RWPE2 (cell line): ENCODE measurements at regions not wholly inside any gene's neighbourhood (a gene's known extent, or its start where the extent isn't known, plus 50 kb on each side); places are given as distances from the start of the nearest gene placed in this dataset.
"Not testable (repeated sequence)": the region's sequence is repeated elsewhere in the genome, so short reads cannot be mapped to it uniquely, and the experiment has no call there.

Experiments
- ATAC-seq: fragments of 200-7000 bp; cut with Tn5 transposase; 3 replicates; pipeline ENCODE4 v1.9.1; 2021; ENCODE audit warnings: low read depth
- DNase-seq: peaks from one replicate; pipeline ENCODE4 v3.0.0-alpha.2; 2020; ENCODE audit warnings: low spot score
- H3K27ac ChIP-seq: fragments of 450-650 bp; 2 replicates; pipeline ENCODE4 v1.5.1; 2017; ENCODE audit warnings: mild to moderate bottlenecking; ENCODE audit not compliant: poor library complexity, severe bottlenecking
- H3K27me3 ChIP-seq: fragments of 250-450 bp; sonication (Bioruptor Pico); 2 replicates; pipeline ENCODE4 v1.5.1; 2021; ENCODE audit warnings: mild to moderate bottlenecking, moderate library complexity; ENCODE audit not compliant: insufficient read depth, poor library complexity, severe bottlenecking
- H3K36me3 ChIP-seq: fragments of 250-450 bp; sonication (Bioruptor Pico); 2 replicates; pipeline ENCODE4 v1.5.1; 2020; ENCODE audit warnings: low read depth, mild to moderate bottlenecking, moderate library complexity
- H3K4me1 ChIP-seq: fragments of 250-450 bp; sonication (Bioruptor Pico); 2 replicates; pipeline ENCODE4 v1.5.1; 2021; ENCODE audit warnings: mild to moderate bottlenecking, moderate library complexity; ENCODE audit not compliant: insufficient read depth, poor library complexity, severe bottlenecking
- H3K4me3 ChIP-seq: fragments of 250-450 bp; sonication (Bioruptor Pico); 2 replicates; pipeline ENCODE4 v1.5.1; 2021; ENCODE audit warnings: mild to moderate bottlenecking, moderate library complexity; ENCODE audit not compliant: severe bottlenecking
- H3K9me3 ChIP-seq: fragments of 250-450 bp; sonication (Bioruptor Pico); 2 replicates; pipeline ENCODE4 v1.5.1; 2021; ENCODE audit warnings: mild to moderate bottlenecking, moderate library complexity; ENCODE audit not compliant: severe bottlenecking
- TF ChIP-seq, protein P1 (sequence below): fragments of 450-650 bp; IDR thresholded peaks from one replicate; pipeline ENCODE4 v1.5.1; 2017; ENCODE audit warnings: mild to moderate bottlenecking, moderate library complexity; ENCODE audit not compliant: poor library complexity, severe bottlenecking

DNA sequence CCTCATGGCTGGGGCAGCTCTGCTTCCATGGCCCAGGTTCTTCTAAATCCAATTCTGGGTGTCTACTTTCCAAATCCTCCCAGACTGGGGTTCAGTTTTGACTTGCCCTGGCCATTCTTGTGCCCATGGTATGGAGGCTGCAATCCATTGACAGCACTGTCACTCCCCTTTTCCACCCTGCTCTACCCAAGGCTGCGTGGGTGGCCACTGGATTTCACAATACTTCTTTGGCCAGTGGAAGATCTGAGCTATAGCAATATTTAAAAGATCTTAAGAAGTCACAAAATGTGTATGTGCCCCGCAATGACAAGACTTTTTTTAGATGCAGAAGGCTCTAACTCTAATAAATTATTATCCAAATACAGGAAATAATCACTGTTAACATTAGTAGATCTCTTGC lies 329.4 kb upstream of the CCL2 start:
- Histone ChIP-seq H3K4me3 (no peak overlapping the region), H3K9me3 (no peaks in the 10 kb centered on the region), H3K4me1 (no peaks in the 10 kb centered on the region), H3K27me3 (peaks cover 13% of the 10 kb centered on the region), H3K27ac (no peak overlapping the region), H3K36me3 (no peaks in the 10 kb centered on the region)
- no peak for ATAC-seq
- TF ChIP-seq, protein P1, sequence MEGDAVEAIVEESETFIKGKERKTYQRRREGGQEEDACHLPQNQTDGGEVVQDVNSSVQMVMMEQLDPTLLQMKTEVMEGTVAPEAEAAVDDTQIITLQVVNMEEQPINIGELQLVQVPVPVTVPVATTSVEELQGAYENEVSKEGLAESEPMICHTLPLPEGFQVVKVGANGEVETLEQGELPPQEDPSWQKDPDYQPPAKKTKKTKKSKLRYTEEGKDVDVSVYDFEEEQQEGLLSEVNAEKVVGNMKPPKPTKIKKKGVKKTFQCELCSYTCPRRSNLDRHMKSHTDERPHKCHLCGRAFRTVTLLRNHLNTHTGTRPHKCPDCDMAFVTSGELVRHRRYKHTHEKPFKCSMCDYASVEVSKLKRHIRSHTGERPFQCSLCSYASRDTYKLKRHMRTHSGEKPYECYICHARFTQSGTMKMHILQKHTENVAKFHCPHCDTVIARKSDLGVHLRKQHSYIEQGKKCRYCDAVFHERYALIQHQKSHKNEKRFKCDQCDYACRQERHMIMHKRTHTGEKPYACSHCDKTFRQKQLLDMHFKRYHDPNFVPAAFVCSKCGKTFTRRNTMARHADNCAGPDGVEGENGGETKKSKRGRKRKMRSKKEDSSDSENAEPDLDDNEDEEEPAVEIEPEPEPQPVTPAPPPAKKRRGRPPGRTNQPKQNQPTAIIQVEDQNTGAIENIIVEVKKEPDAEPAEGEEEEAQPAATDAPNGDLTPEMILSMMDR = no peak
- no peak for DNase-seq

- DNase-seq (no peak), ATAC-seq (peak; percentile 89)
- Histone ChIP-seq H3K27me3 (peaks cover 6% of the 10 kb centered on the region), H3K27ac (no peak overlapping the region), H3K36me3 (no peaks in the 10 kb centered on the region), H3K4me3 (no peak overlapping the region), H3K9me3 (no peaks in the 10 kb centered on the region), H3K4me1 (no peaks in the 10 kb centered on the region)
- TF ChIP-seq, protein P1 = no peak
Observed at GRCh38 chr17:33927732-33928133, 327.4 kb upstream of the CCL2 start.

DNA sequence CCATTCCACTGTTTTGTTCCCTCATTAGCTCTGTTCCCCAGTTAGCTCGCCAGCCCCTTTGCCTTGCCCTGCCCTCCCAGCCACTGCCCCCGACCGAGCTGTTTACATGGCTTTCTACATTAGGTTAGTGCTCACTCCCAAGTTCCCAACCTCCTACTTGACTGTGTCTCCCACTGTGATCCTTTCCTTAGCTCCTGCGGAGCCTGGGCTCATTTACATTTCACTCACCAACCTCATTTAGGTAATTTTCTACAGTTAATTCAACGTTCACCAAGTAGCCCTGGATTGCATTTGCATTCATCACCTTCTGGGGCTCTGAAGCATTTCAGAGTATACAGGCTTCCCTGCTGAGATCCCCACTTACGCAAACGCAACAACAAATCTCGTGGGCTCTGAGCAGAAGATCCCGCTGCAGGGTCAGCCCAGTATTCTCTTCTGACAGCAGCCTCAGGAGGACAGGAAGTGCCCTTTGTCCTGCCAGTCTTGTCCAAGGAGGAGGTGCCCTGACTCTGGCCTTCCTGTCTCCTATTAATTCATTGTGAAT lies 325.8 kb upstream of the CCL2 start:
- Histone ChIP-seq H3K36me3 (no peaks in the 10 kb centered on the region), H3K27me3 (peaks cover 6% of the 10 kb centered on the region), H3K9me3 (no peaks in the 10 kb centered on the region), H3K27ac (no peak overlapping the region), H3K4me3 (no peak overlapping the region), H3K4me1 (no peaks in the 10 kb centered on the region)
- DNase-seq = no peak
- ATAC-seq = no peak
- TF ChIP-seq, protein P1 = no peak

DNA sequence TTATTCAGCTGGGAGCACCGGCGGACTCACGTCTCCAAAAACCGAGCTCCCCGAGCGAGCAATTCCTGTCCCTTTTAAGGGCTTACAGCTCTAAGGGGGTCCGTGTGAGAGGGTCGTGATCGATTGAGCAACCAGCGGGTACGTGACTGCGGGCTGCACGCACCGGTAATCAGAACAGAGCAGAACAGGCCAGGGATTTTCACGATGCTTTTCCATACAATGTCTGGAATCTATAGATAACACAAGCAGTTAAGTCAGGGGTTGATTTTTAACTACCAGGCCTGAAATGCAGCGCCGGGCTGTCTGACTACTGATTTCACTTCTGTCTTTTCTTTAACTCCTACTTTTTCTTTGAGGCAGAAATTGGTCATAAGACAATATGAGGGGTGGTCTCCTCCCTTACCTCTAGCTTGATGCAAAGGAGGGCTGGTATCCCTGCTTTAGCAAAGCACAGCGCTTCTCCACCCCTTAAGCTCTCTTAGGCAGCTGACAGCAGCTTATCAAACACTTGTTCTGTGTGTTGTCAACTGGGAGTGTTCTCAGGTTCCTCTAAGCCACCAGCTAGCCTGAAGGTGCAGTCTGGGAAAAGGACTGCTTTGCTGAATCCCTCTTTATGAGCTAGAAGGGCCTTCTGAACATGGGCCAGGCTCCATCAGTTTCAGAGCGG lies 323.8 kb upstream of the CCL2 start:
- H3K4me3 ChIP-seq, H3K27ac ChIP-seq, H3K4me1 ChIP-seq, H3K9me3 ChIP-seq, H3K27me3 ChIP-seq, H3K36me3 ChIP-seq, ATAC-seq, DNase-seq: not testable (repeated sequence)

DNA sequence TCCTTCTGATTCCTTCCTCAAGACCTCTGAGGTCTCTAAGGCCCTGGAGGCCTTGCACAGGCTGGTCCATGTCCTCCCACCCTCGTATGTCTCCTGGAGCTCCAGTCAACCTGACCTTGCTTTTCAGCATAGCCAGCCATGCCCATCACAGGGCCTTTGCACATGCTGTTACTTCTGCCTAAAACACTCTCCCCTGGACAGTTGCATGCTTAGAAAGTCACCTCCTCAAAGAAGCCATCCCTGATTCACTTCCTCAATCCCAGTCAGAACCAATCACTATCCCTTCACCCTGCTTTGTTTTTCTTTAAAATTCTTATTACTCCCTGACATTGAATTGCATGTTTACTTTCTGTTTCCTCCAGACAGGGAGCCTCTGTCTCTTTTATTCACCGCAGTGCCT lies 322.1 kb upstream of the CCL2 start:
- no peak overlapping the region for H3K4me3 ChIP-seq
- ATAC-seq (no peak), DNase-seq (no peak)
- peaks cover 6% of the 10 kb centered on the region for H3K27me3 ChIP-seq
- H3K27ac ChIP-seq = no peak overlapping the region
- H3K36me3 ChIP-seq = no peaks in the 10 kb centered on the region
- TF ChIP-seq, protein P1 = no peak
- H3K4me1 ChIP-seq = no peaks in the 10 kb centered on the region
- H3K9me3 ChIP-seq = no peaks in the 10 kb centered on the region
